GM19239 (cell line): ENCODE measurements at regions not wholly inside any gene's neighbourhood (a gene's known extent, or its start where the extent isn't known, plus 50 kb on each side); places are given as distances from the start of the nearest gene placed in this dataset.

Experiments
- DNase-seq: peaks from one replicate; pipeline ENCODE4 v3.0.0; 2011; ENCODE audit warnings: low spot score; ENCODE audit not compliant: insufficient read length
- FAIRE-seq: peaks from 2 replicates; lab custom pipeline; 2011; peaks lifted over from hg19 to GRCh38; lab: Jason Lieb, UNC

- no peak for FAIRE-seq
- no peak for DNase-seq
These were observed 52.9 kb downstream of the FRMPD3 start for GRCh38 chrX:107502316-107502715.

- DNase-seq (no peak), FAIRE-seq (no peak)
These were observed 54.6 kb downstream of the FRMPD3 start for GRCh38 chrX:107504006-107504405.

- no peak for FAIRE-seq
- DNase-seq = no peak
These were observed 55.8 kb downstream of the FRMPD3 start for GRCh38 chrX:107505223-107505622.

DNA sequence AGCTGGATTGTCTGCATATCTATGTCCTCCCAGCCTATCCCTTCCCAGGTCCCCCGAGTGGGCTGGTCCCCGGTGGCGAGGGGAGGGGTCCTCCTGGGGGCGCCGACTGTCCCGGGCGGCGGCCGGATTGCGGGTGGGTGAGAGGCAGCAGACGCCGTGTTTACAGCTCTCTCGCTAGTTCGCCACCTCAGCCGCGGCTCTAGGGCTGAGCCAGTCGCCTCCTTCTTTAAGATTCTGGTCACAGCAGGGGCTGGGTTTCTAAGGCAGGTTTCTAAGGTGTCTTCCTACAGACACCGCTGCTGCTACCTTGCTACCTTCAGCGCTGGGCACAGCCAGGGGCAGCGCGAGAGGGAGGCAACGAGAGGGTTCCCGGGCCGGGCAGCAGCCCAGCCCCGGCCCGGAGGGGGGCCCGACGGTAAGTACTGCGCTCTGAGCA is 57.2 kb downstream of the FRMPD3 start:
- FAIRE-seq (no peak), DNase-seq (no peak)

DNA sequence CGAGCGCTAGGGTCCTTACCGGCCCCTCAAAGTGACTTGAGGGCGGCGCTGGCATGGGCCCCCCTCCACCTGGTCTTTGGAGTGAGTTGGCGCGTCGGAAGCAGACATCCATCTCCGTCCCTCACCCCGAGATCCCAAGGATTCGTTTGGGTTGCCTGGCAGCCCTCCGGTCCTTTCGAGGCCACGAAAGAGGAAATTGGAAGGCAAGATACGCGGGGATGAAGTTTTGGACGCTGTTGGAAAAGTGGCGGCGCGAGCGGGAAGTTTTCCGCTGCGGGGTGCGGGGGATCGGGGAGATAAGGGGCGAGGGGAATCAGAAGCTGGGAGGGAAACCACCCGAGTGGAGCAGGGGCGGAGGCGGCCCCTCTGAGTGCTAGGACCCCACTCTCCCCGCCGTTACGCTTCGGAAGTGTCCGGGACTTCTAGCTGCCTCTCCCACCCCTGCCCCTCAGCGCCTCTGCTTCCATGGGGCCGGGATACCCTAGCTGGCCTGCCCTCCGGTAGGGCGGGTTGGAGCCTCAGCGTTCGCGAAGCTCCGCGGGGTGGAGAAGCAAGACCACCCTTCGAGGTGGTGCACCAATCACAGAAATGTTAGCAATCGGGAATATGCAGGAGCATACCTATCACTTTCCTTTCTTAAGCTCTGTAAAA is 57.8 kb downstream of the FRMPD3 start:
- DNase-seq = no peak
- no peak for FAIRE-seq

DNA sequence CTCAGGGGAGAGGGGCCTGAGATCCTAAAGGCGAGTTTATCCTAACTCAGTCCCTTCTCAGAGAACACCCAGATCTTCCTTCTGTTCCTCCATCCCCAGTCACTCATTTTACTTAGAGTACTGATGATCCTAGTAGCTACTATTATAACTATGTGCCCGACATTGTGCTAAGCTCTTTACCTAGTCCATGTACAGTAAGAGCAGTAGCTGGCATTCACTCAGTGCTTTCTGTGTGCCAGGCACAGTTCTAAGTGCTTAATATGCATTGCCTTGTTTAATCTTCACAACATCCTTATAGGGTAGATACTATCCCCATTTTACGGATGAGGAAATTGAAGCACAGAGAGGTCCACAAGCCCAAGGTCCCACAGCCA is 58.3 kb downstream of the FRMPD3 start:
- FAIRE-seq (no peak), DNase-seq (no peak)

- FAIRE-seq (no peak), DNase-seq (no peak)
These were observed 59.5 kb downstream of the FRMPD3 start for GRCh38 chrX:107508925-107509324.

GRCh38 chrX:107514944-107515343 is 65.5 kb downstream of the FRMPD3 start:
- no peak for DNase-seq
- FAIRE-seq = no peak

DNA sequence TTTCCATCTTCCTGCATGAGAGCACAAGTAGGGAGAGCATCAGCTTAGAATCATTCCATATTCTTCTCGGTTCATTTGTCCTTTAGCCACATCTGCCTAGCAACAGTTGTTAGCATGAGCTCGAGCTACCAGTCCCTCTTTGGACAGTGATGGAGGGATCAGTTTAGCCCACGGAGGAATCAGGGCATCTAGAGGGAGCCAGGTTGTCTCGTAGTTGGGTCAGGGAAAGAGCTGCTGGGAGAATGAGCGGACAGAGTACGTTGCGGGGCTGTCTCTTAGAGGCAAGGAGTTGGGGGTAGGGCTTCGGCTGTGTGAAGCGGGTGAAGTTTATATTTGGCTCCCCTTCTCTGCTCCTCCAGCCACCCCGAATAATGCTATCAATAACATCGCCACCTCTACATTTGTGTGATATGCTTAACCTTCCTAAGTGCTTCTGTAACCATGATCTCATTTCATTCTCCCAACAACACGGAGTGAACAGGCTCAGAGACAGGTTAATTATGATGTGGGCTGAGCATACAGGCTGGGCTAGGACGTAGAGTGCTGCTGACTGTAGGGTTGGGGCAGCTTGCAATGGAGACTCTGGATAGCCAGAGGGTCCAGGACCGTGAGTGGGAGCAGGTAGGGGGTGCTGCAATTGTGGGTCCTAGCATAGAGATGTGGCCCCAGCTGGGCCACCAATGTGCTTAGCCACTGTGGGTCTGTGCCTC is 72.6 kb downstream of the FRMPD3 start:
- DNase-seq (no peak), FAIRE-seq (no peak)

GRCh38 chrX:107522901-107523300 is 73.4 kb downstream of the FRMPD3 start:
- DNase-seq = no peak

GRCh38 chrX:107526141-107526540 is 76.7 kb downstream of the FRMPD3 start:
- no peak for DNase-seq
- FAIRE-seq = no peak

More at GRCh38 chrX:107522901-107523300, 73.4 kb downstream of the FRMPD3 start:
- FAIRE-seq = no peak

DNA sequence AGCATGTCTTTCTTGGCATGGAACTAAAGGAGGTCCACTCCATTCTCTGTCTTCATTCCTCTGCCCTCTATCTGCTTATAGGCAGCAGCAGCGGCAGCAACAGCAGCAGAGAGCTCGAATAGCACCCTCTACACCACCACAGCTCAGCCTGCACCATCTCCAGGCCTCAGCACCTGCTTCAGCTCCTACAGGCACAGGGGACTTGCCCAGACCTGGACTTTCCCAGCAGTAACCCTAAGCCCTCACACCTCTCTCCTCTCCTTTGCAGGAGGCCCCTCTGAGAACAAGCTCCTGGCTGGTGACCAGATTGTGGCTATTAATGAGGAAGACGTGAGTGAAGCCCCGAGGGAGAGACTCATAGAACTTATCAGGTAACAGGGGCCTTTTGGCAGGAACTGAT is 80.7 kb downstream of the FRMPD3 start:
- FAIRE-seq (no peak), DNase-seq (no peak)

DNA sequence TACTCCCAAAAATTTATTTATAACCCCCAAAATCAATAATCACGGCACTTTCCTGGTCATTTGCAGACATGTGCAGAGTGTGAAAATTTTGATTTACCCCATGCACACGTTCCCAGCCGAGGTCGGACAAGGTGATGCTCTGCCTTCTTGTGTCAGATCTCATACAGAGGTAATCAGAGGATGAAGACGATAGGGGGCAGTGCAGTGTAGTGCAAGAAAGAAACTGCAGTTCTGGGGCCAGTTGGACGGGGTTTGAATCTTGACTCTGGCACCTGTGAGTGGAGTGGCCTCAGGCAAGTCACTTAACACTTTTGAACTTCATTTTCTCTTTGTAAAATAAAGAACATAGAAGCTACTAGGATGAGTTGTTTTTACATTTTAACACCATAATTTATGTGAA is 88.4 kb downstream of the FRMPD3 start:
- FAIRE-seq = peak; percentile 80
- no peak for DNase-seq

GRCh38 chrX:107541244-107541643 is 87.1 kb upstream of the PRPS1 start:
- no peak for FAIRE-seq
- no peak for DNase-seq

DNA sequence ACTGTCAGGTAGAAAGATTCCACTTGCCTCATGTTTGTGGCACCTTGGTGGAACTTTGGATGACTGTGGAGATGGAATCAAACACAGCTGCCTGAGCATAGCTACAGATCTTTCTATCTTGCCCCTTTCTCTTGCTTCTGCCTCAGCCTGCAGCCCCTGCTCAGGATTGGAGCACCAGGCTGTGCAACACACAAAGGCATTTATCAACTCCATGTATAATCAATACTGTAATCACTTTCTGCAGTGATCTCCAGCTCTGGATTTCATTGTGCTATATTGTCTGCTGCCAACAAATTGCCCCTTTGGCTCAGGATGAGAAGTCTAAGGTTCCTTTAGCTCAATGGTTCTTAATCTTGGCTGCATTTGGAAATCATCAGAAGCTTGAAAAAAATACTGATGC is 86.3 kb upstream of the PRPS1 start:
- no peak for DNase-seq
- no peak for FAIRE-seq

GRCh38 chrX:107542500-107542899 is 85.8 kb upstream of the PRPS1 start:
- DNase-seq (no peak), FAIRE-seq (no peak)

- FAIRE-seq = no peak
These were observed 80.7 kb upstream of the PRPS1 start for GRCh38 chrX:107547621-107548020.

GRCh38 chrX:107548775-107549174 is 79.5 kb upstream of the PRPS1 start:
- FAIRE-seq = no peak
- no peak for DNase-seq

More at GRCh38 chrX:107547621-107548020, 80.7 kb upstream of the PRPS1 start:
- DNase-seq = no peak

DNA sequence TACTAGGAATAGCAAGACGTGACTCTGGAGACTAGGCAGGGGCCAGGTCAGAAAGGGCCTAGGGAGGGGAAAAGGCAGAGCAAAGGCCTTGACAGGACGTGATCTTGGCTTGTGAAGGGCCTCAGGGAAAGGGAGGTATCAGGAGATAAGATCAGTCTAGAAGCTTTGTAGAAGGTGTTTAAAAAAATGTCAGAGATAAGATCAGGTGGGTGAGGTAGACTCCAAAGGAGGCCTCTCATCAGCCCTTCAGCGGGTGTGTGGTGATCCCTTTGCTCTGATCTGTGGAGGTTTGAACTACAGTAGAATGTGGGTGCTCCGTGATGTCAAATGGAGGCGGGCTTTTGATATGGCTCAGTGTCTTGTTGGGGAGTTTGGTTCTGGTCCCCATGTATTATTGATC is 78.8 kb upstream of the PRPS1 start:
- FAIRE-seq (no peak), DNase-seq (no peak)

DNA sequence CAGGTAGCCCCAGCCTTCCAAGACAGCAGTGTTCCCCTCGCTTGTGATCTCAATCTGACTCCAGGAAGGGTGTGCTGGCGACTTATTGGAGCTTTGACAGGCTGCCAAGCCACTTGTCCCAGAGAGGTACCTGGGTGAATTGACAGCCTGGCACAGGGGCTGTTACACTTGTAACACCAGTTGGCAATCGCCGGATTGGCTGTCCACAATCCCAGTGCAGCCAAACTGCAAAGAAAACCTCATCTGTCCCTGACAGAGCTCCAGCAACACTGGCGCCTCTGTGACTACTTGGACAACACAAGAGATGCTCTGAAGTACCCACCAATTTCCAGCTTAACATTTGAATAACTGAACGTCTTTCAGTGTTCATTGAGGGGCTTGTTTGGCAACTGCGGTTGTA is 76.8 kb upstream of the PRPS1 start:
- FAIRE-seq = no peak
- no peak for DNase-seq

- FAIRE-seq = no peak
- no peak for DNase-seq
These were observed 75.4 kb upstream of the PRPS1 start for GRCh38 chrX:107552930-107553329.

- DNase-seq = no peak
These were observed 71.3 kb upstream of the PRPS1 start for GRCh38 chrX:107556967-107557366.

More at GRCh38 chrX:107556967-107557366, 71.3 kb upstream of the PRPS1 start:
- FAIRE-seq = peak; percentile 71
